SK-N-SH (cell line): ENCODE measurements at regions not wholly inside any gene's neighbourhood (a gene's known extent, or its start where the extent isn't known, plus 50 kb on each side); places are given as distances from the start of the nearest gene placed in this dataset.

Source experiments
- CTCF ChIA-PET: fragments of 300-600, 350-600 bp; formaldehyde crosslinking; extraction: SDS; loops from one replicate; lab custom pipeline; 2021; lab: Yijun Ruan, JAX
- POLR2A ChIA-PET: fragments of 350-600 bp; sonication (Branson Sonifier 250); formaldehyde crosslinking; extraction: SDS; loops from one replicate; lab custom pipeline; 2020; ENCODE audit warnings: antibody characterized with exemption, inconsistent platforms; lab: Yijun Ruan, JAX
- DNase-seq: peaks from one replicate; pipeline ENCODE4 v3.0.0; 2012
- H2AFZ ChIP-seq: fragments of 200-600 bp; sonication (generic); 2 replicates; pipeline ENCODE4 v1.8.1; 2016; ENCODE audit warnings: antibody characterized with exemption, mild to moderate bottlenecking, low read depth
- H3F3A ChIP-seq: fragments of 200-600 bp; sonication (generic); replicated peaks from 2 replicates; pipeline ENCODE3; 2016; ENCODE audit warnings: antibody characterized with exemption, mild to moderate bottlenecking; ENCODE audit not compliant: insufficient read depth
- H3K27ac ChIP-seq, 2 experiments: fragments of 200-500 bp in 1 of 2; fragments of 200-600 bp in 1 of 2; sonication (Bioruptor generic) in 1 of 2; sonication (generic), shearing (Covaris generic) in 1 of 2; 2 replicates each; pipeline versions ENCODE4 v1.5.1 to v1.6.1; 2014 to 2016; ENCODE audit warnings: low read depth in 2 of 2, inconsistent platforms in 1 of 2, low read length in 1 of 2, mild to moderate bottlenecking in 1 of 2, mixed read lengths in 1 of 2
- H3K27me3 ChIP-seq: fragments of 200-600 bp; sonication (generic), shearing (Covaris generic); 2 replicates; pipeline ENCODE4 v1.6.1; 2016; ENCODE audit warnings: mixed run types; ENCODE audit not compliant: insufficient read depth
- H3K36me3 ChIP-seq, 2 experiments: fragments of 200-500 bp in 1 of 2; fragments of 200-600 bp in 1 of 2; sonication (Bioruptor generic) in 1 of 2; sonication (generic) in 1 of 2; replicated peaks in 1 of 2; 2 replicates each; pipeline versions ENCODE3 to v1.5.1; 2014 to 2016; ENCODE audit warnings: low read length in 1 of 2, mild to moderate bottlenecking in 1 of 2; ENCODE audit not compliant: insufficient read depth in 2 of 2, control insufficient read depth in 1 of 2
- H3K4me1 ChIP-seq, 2 experiments: fragments of 200-500 bp in 1 of 2; fragments of 200-600 bp in 1 of 2; sonication (Bioruptor generic) in 1 of 2; sonication (generic), shearing (Covaris generic) in 1 of 2; 2 replicates each; pipeline versions ENCODE4 v1.5.1 to v1.6.1; 2014 to 2016; ENCODE audit warnings: low read depth in 1 of 2, low read length in 1 of 2, mixed run types in 1 of 2; ENCODE audit not compliant: insufficient read depth in 2 of 2, control insufficient read depth in 1 of 2
- H3K4me2 ChIP-seq: fragments of 200-600 bp; sonication (generic), shearing (Covaris generic); 2 replicates; pipeline ENCODE4 v1.6.1; 2017; ENCODE audit warnings: mixed run types
- H3K4me3 ChIP-seq, 2 experiments: fragments of 200-500 bp in 1 of 2; fragments of 200-600 bp in 1 of 2; sonication (Bioruptor generic) in 1 of 2; sonication (generic), shearing (Covaris generic) in 1 of 2; 2 replicates each; pipeline versions ENCODE4 v1.5.1 to v1.8.1; 2014 to 2016; ENCODE audit warnings: low read depth in 2 of 2, inconsistent platforms in 1 of 2, low read length in 1 of 2, mild to moderate bottlenecking in 1 of 2, mixed read lengths in 1 of 2, moderate library complexity in 1 of 2
- H3K79me2 ChIP-seq: fragments of 200-600 bp; sonication (generic); 2 replicates; pipeline ENCODE4 v1.8.1; 2017; ENCODE audit warnings: mild to moderate bottlenecking; ENCODE audit not compliant: insufficient read depth
- H3K9ac ChIP-seq: fragments of 200-600 bp; sonication (generic); 2 replicates; pipeline ENCODE4 v1.6.1; 2017; ENCODE audit warnings: mixed run types
- H3K9me2 ChIP-seq: fragments of 200-600 bp; sonication (generic); 2 replicates; pipeline ENCODE4 v1.6.1; 2017; ENCODE audit warnings: mixed run types
- H3K9me3 ChIP-seq: fragments of 200-600 bp; sonication (generic); 2 replicates; pipeline ENCODE4 v1.6.1; 2017; ENCODE audit warnings: mixed run types, mild to moderate bottlenecking, moderate library complexity
- H4K20me1 ChIP-seq: fragments of 200-600 bp; sonication (generic); 2 replicates; pipeline ENCODE4 v1.6.1; 2017; ENCODE audit warnings: mild to moderate bottlenecking, mixed run types; ENCODE audit not compliant: insufficient read depth
- FOSL2 ChIP-seq: IDR thresholded peaks from 2 replicates; pipeline ENCODE4 v1.4.0; 2012; ENCODE audit warnings: low read depth, mild to moderate bottlenecking, moderate library complexity, borderline replicate concordance
- FOXJ3 ChIP-seq: sonication (generic); formaldehyde crosslinking; IDR thresholded peaks from 2 replicates; pipeline ENCODE4 v1.5.1; 2020; ENCODE audit warnings: mild to moderate bottlenecking, missing genetic modification reagents
- GABPA ChIP-seq: IDR thresholded peaks from 2 replicates; pipeline ENCODE4 v1.4.0; 2012; ENCODE audit warnings: low read depth, mild to moderate bottlenecking
- GATA2 ChIP-seq: sonication (generic); formaldehyde crosslinking; IDR thresholded peaks from 2 replicates; pipeline ENCODE4 v1.5.0; 2020; ENCODE audit warnings: mild to moderate bottlenecking, missing genetic modification reagents
- MEF2A ChIP-seq: IDR thresholded peaks from 2 replicates; pipeline ENCODE4 v1.4.0; 2012; ENCODE audit warnings: low read depth, borderline replicate concordance
- NRF1 ChIP-seq: IDR thresholded peaks from 2 replicates; pipeline ENCODE4 v1.6.1; 2012; ENCODE audit warnings: low read depth, mild to moderate bottlenecking, low read length
- RAD21 ChIP-seq: IDR thresholded peaks from 2 replicates; pipeline ENCODE4 v1.6.1; 2012; ENCODE audit warnings: mild to moderate bottlenecking, low read length
- TAF1 ChIP-seq: IDR thresholded peaks from 2 replicates; pipeline ENCODE4 v1.6.1; 2012; ENCODE audit warnings: low read depth, mild to moderate bottlenecking, low read length, moderate library complexity, borderline replicate concordance
- TCF12 ChIP-seq: IDR thresholded peaks from 2 replicates; pipeline ENCODE4 v1.4.0; 2012
- USF1 ChIP-seq: IDR thresholded peaks from 2 replicates; pipeline ENCODE4 v1.4.0; 2012; ENCODE audit warnings: low read depth, borderline replicate concordance
- WGBS: methylation state at CpG from one replicate; pipeline ENCODE4 v1.1.6; 2017; ENCODE audit warnings: low lambda C conversion rate; 5-methylcytosine and 5-hydroxymethylcytosine counted together
- TF ChIP-seq, protein P1 (sequence below): fragments of 150-350 bp; IDR thresholded peaks from 2 replicates; pipeline ENCODE4 v1.6.1; 2017; ENCODE audit warnings: antibody characterized with exemption, low read length, low read depth, borderline replicate concordance
- TF ChIP-seq, protein P2 (sequence below): IDR thresholded peaks from 2 replicates; pipeline ENCODE4 v1.6.1; 2012; ENCODE audit warnings: mild to moderate bottlenecking, low read depth, low read length, moderate library complexity
- TF ChIP-seq, protein P3 (sequence below): IDR thresholded peaks from 2 replicates; pipeline ENCODE4 v1.4.0; 2012; ENCODE audit warnings: low read depth

GRCh38 chr17:14489986-14490385 lies 189.1 kb downstream of the HS3ST3B1 start:
- Histone ChIP-seq H3K36me3 (no peaks in the 10 kb centered on the region), H3K4me3 (no peak overlapping the region), H3K4me1 (no peaks in the 10 kb centered on the region), H3K27me3 (no peaks in the 10 kb centered on the region; the same call in 1 of the 2 replicates), H3F3A (no peaks in the 10 kb centered on the region), H3K9ac (no peak overlapping the region), H3K27ac (no peak overlapping the region), H3K4me2 (no peak overlapping the region), H3K79me2 (no peaks in the 10 kb centered on the region), H4K20me1 (no peaks in the 10 kb centered on the region), H3K9me2 (no peaks in the 10 kb centered on the region), H3K9me3 (no peaks in the 10 kb centered on the region), H2AFZ (no peak overlapping the region)
- no peak for DNase-seq
- WGBS: 2% methylated on average over 2 of the region's 2 CpGs
- TF ChIP-seq RAD21: no peak
- no peak for TF ChIP-seq GATA2 (CRISPR knock-in tag)
- TF ChIP-seq, protein P1, sequence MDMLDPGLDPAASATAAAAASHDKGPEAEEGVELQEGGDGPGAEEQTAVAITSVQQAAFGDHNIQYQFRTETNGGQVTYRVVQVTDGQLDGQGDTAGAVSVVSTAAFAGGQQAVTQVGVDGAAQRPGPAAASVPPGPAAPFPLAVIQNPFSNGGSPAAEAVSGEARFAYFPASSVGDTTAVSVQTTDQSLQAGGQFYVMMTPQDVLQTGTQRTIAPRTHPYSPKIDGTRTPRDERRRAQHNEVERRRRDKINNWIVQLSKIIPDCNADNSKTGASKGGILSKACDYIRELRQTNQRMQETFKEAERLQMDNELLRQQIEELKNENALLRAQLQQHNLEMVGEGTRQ: no peak
- TF ChIP-seq TCF12: no peak
- TF ChIP-seq, protein P2, sequence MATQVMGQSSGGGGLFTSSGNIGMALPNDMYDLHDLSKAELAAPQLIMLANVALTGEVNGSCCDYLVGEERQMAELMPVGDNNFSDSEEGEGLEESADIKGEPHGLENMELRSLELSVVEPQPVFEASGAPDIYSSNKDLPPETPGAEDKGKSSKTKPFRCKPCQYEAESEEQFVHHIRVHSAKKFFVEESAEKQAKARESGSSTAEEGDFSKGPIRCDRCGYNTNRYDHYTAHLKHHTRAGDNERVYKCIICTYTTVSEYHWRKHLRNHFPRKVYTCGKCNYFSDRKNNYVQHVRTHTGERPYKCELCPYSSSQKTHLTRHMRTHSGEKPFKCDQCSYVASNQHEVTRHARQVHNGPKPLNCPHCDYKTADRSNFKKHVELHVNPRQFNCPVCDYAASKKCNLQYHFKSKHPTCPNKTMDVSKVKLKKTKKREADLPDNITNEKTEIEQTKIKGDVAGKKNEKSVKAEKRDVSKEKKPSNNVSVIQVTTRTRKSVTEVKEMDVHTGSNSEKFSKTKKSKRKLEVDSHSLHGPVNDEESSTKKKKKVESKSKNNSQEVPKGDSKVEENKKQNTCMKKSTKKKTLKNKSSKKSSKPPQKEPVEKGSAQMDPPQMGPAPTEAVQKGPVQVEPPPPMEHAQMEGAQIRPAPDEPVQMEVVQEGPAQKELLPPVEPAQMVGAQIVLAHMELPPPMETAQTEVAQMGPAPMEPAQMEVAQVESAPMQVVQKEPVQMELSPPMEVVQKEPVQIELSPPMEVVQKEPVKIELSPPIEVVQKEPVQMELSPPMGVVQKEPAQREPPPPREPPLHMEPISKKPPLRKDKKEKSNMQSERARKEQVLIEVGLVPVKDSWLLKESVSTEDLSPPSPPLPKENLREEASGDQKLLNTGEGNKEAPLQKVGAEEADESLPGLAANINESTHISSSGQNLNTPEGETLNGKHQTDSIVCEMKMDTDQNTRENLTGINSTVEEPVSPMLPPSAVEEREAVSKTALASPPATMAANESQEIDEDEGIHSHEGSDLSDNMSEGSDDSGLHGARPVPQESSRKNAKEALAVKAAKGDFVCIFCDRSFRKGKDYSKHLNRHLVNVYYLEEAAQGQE: no peak
- no peak for TF ChIP-seq FOSL2
- ChIA-PET CTCF (no interaction called here), POLR2A (no interaction called here)

DNA sequence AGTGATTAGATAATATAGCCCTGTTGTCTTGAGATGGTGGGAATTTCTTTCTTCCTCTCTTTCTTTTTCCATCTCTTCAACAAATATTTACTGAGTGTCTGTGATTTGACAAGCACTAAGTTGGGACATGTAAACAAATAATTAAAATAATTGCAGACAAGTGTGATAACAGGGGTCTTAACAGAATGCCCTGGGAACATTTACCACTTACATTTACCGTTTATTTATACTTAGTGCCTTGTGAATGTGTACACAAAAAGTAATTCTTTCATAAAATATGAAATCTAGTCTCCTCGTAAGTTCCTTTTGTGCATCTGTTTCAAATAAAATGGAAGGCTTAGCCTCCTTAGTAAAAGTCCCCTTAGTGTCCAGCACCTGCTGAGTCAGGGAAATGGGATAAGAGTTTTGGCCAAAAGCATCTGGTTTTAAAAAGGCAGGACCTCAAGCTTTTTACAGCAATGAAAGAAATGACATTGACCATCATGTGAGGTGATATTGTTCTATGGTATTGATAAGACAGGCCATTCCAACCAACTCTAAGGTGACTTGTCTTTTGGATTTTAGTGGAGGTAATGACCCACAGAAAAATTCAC lies 188.2 kb downstream of the HS3ST3B1 start:
- Histone ChIP-seq H3K4me2 (no peak overlapping the region), H3K9me2 (no peaks in the 10 kb centered on the region), H3K27ac (no peak overlapping the region)
- TF ChIP-seq FOSL2: no peak
- no peak for TF ChIP-seq MEF2A
- TF ChIP-seq, protein P3, sequence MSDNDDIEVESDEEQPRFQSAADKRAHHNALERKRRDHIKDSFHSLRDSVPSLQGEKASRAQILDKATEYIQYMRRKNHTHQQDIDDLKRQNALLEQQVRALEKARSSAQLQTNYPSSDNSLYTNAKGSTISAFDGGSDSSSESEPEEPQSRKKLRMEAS: no peak
- TF ChIP-seq, protein P1: no peak
- no peak for TF ChIP-seq TAF1
- TF ChIP-seq USF1: no peak
- TF ChIP-seq FOXJ3 (CRISPR knock-in tag): no peak
- no peak for TF ChIP-seq NRF1
- no peak for TF ChIP-seq GABPA
- TF ChIP-seq, all 33 proteins: peak for 0
- Histone ChIP-seq H2AFZ (no peak overlapping the region), H3K9me3 (no peaks in the 10 kb centered on the region), H3K9ac (no peak overlapping the region), H3K27me3 (no peaks in the 10 kb centered on the region; the same call in 1 of the 2 replicates), H3K36me3 (no peaks in the 10 kb centered on the region), H3K79me2 (no peaks in the 10 kb centered on the region), H3F3A (no peaks in the 10 kb centered on the region), H3K4me3 (no peak overlapping the region), H3K4me1 (no peaks in the 10 kb centered on the region), H4K20me1 (no peaks in the 10 kb centered on the region)
- 9% methylated on average over 2 of the region's 2 CpGs for WGBS
- no peak for DNase-seq
- ChIA-PET CTCF (no interaction called here), POLR2A (no interaction called here)
